ENCODE measurements at regions not wholly inside any gene's neighbourhood (a gene's known extent, or its start where the extent isn't known, plus 50 kb on each side); places are given as distances from the start of the nearest gene placed in this dataset.
A peak's percentile ranks its signal among the peaks of the same experiment; 100 is the strongest.

GRCh38 chr17:51456942-51457341, 196.6 kb downstream of the UTP18 start (continued):
- no peak for TF ChIP-seq ZNF248 (tag by site-specific recombination; IDR thresholded peaks at IDR 0.05)
- no peak for TF ChIP-seq REST (tag by site-specific recombination; IDR thresholded peaks at IDR 0.05)
- no peak for TF ChIP-seq ZNF488 (tag by site-specific recombination; IDR thresholded peaks at IDR 0.05)
- TF ChIP-seq ZNF639 (tag by site-specific recombination; IDR thresholded peaks at IDR 0.05): peak; percentile 53; the same call in 1 of the 2 replicates
- no peak for TF ChIP-seq SALL2 (tag by site-specific recombination; IDR thresholded peaks at IDR 0.05; ENCODE audit: borderline replicate concordance)
- no peak for TF ChIP-seq ZNF37A (tag by site-specific recombination; IDR thresholded peaks at IDR 0.05)
- TF ChIP-seq ZBTB48 (tag by site-specific recombination; IDR thresholded peaks at IDR 0.05): no peak
- no peak for TF ChIP-seq YY1 (tag by site-specific recombination; IDR thresholded peaks at IDR 0.05)
- TF ChIP-seq GFI1B (tag by site-specific recombination; IDR thresholded peaks at IDR 0.05): no peak
- no peak for TF ChIP-seq KLF9 (tag by site-specific recombination; IDR thresholded peaks at IDR 0.05; ENCODE audit: low read depth)
- TF ChIP-seq ZNF2 (tag by site-specific recombination; IDR thresholded peaks at IDR 0.05): no peak
- 0 out of 2 replicates have a peak, but pooled peaks have one; percentile 8 for TF ChIP-seq PRDM10 (tag by site-specific recombination; IDR thresholded peaks at IDR 0.05)
- TF ChIP-seq BCL6B (tag by site-specific recombination; IDR thresholded peaks at IDR 0.05): 0 out of 2 replicates have a peak, but pooled peaks have one; percentile 12
- 0 out of 2 replicates have a peak, but pooled peaks have one; percentile 38 for TF ChIP-seq ZNF692 (tag by site-specific recombination; IDR thresholded peaks at IDR 0.05)
- no peak for TF ChIP-seq ZNF624 (tag by site-specific recombination; IDR thresholded peaks at IDR 0.05)
- TF ChIP-seq FEZF1 (tag by site-specific recombination; IDR thresholded peaks at IDR 0.05): peak; percentile 94
- no peak for TF ChIP-seq ZSCAN4 (tag by site-specific recombination; IDR thresholded peaks at IDR 0.05)
- TF ChIP-seq OSR2 (tag by site-specific recombination; IDR thresholded peaks at IDR 0.05): peak; percentile 68
- TF ChIP-seq ZNF530 (tag by site-specific recombination; IDR thresholded peaks at IDR 0.05; ENCODE audit: low read depth): no peak
- TF ChIP-seq HIC1 (tag by site-specific recombination; IDR thresholded peaks at IDR 0.05): peak; percentile 45; the same call in 1 of the 2 replicates
- peak; percentile 74; the same call in 1 of the 2 replicates for TF ChIP-seq ZFP37 (tag by site-specific recombination; IDR thresholded peaks at IDR 0.05)
- TF ChIP-seq ZBTB26 (tag by site-specific recombination; optimal IDR thresholded peaks at IDR 0.05): no peak
